ENCODE measurements at regions not wholly inside any gene's neighbourhood (a gene's known extent, or its start where the extent isn't known, plus 50 kb on each side); places are given as distances from the start of the nearest gene placed in this dataset.

- TF ChIP-seq, protein P1, sequence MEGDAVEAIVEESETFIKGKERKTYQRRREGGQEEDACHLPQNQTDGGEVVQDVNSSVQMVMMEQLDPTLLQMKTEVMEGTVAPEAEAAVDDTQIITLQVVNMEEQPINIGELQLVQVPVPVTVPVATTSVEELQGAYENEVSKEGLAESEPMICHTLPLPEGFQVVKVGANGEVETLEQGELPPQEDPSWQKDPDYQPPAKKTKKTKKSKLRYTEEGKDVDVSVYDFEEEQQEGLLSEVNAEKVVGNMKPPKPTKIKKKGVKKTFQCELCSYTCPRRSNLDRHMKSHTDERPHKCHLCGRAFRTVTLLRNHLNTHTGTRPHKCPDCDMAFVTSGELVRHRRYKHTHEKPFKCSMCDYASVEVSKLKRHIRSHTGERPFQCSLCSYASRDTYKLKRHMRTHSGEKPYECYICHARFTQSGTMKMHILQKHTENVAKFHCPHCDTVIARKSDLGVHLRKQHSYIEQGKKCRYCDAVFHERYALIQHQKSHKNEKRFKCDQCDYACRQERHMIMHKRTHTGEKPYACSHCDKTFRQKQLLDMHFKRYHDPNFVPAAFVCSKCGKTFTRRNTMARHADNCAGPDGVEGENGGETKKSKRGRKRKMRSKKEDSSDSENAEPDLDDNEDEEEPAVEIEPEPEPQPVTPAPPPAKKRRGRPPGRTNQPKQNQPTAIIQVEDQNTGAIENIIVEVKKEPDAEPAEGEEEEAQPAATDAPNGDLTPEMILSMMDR (IDR thresholded peaks at IDR 0.05) = no peak
- TF ChIP-seq POLR2AphosphoS5 (IDR thresholded peaks at IDR 0.05) = no peak
Observed at GRCh38 chr2:15776629-15776919, 163.8 kb upstream of the MYCN start.

Data from transverse colon (tissue), 4 donors.